Astrocyte (in vitro differentiated cells and primary cell): ENCODE measurements at regions not wholly inside any gene's neighbourhood (a gene's known extent, or its start where the extent isn't known, plus 50 kb on each side); places are given as distances from the start of the nearest gene placed in this dataset.

Source experiments
- EZH2 ChIP-seq: IDR thresholded peaks from 2 replicates; pipeline ENCODE4 v1.6.1; 2012; ENCODE audit warnings: mild to moderate bottlenecking, low read length, inconsistent platforms; ENCODE audit not compliant: insufficient read depth
- TF ChIP-seq, protein P1 (sequence below): IDR thresholded peaks from 2 replicates; pipeline ENCODE4 v1.5.1; 2011; ENCODE audit warnings: low read depth, mild to moderate bottlenecking, inconsistent platforms, low read length, moderate library complexity; ENCODE audit not compliant: insufficient read depth

DNA sequence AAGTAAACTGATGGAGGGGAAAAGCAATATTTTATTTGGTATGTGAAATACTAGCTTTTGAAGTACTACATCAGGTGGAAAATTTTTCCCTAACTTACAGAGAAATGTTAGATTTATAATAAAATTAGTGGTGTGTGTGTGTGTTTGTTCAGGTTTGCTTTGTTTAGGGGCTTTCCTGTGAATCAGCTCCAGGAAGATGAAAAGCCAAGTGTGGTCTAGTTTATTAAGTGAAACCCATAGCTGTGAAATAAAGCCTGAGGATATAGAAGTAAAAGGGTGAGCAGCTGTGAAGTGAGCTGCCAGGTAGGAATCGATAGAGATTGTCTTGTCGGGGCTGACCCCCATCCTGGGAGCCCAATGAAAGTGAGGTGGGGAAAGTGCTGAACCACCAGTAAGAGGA, 347.6 kb upstream of the IMPG1 start:
- TF ChIP-seq EZH2: no peak
- TF ChIP-seq, protein P1, sequence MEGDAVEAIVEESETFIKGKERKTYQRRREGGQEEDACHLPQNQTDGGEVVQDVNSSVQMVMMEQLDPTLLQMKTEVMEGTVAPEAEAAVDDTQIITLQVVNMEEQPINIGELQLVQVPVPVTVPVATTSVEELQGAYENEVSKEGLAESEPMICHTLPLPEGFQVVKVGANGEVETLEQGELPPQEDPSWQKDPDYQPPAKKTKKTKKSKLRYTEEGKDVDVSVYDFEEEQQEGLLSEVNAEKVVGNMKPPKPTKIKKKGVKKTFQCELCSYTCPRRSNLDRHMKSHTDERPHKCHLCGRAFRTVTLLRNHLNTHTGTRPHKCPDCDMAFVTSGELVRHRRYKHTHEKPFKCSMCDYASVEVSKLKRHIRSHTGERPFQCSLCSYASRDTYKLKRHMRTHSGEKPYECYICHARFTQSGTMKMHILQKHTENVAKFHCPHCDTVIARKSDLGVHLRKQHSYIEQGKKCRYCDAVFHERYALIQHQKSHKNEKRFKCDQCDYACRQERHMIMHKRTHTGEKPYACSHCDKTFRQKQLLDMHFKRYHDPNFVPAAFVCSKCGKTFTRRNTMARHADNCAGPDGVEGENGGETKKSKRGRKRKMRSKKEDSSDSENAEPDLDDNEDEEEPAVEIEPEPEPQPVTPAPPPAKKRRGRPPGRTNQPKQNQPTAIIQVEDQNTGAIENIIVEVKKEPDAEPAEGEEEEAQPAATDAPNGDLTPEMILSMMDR: no peak
